Osteocyte (in vitro differentiated cells): ENCODE measurements at regions not wholly inside any gene's neighbourhood (a gene's known extent, or its start where the extent isn't known, plus 50 kb on each side); places are given as distances from the start of the nearest gene placed in this dataset.

ENCODE experiments used
- DNase-seq: peaks from one replicate; pipeline ENCODE4 v3.0.0; 2021; ENCODE audit warnings: mixed read lengths; ENCODE audit not compliant: unreplicated experiment; ENCODE audit errors: extremely low spot score
- H3K27ac Mint-ChIP-seq: one replicate; pipeline ENCODE4 v1.8.0; 2021; ENCODE audit warnings: mild to moderate bottlenecking, mixed read lengths; ENCODE audit not compliant: unreplicated experiment
- H3K27me3 Mint-ChIP-seq: one replicate; pipeline ENCODE4 v1.8.0; 2021; ENCODE audit warnings: mixed read lengths; ENCODE audit not compliant: unreplicated experiment
- H3K36me3 Mint-ChIP-seq: one replicate; pipeline ENCODE4 v1.8.0; 2021; ENCODE audit warnings: mixed read lengths; ENCODE audit not compliant: unreplicated experiment
- H3K4me1 Mint-ChIP-seq: one replicate; pipeline ENCODE4 v1.8.0; 2021; ENCODE audit warnings: mixed read lengths; ENCODE audit not compliant: unreplicated experiment
- H3K4me3 Mint-ChIP-seq: one replicate; pipeline ENCODE4 v1.8.0; 2021; ENCODE audit warnings: mild to moderate bottlenecking, moderate library complexity, mixed read lengths; ENCODE audit not compliant: unreplicated experiment
- H3K9me3 Mint-ChIP-seq: one replicate; pipeline ENCODE4 v1.8.0; 2021; ENCODE audit warnings: mixed read lengths; ENCODE audit not compliant: unreplicated experiment
- TF ChIP-seq, protein P1 (sequence below): fragments of 200-600 bp; sonication (generic); IDR thresholded peaks from 2 replicates; pipeline ENCODE4 v1.5.0; 2021; ENCODE audit warnings: antibody characterized with exemption, mild to moderate bottlenecking, moderate library complexity

DNA sequence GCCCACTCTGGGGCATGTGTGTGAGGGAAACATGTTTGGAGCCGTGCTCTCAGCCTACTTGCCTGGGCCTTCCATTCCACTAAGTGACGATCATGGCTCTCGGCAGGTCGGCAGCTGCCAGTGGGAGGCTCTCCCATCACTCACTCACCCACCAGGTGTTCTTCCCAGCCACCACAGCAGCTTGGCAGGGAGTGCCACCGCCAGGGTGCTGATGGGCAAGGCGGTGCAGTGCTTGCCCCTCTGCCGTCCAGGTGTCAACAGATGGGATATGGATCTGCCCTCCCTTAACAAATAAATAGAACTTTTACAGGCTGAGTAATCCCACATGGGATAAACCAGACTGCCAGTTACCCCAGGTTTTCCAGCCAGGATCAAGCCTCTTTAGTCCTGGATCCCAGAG lies 205.5 kb upstream of the TMEM45B start:
- peaks cover 18% of the 10 kb centered on the region for H3K27me3 Mint-ChIP-seq
- TF ChIP-seq, protein P1, sequence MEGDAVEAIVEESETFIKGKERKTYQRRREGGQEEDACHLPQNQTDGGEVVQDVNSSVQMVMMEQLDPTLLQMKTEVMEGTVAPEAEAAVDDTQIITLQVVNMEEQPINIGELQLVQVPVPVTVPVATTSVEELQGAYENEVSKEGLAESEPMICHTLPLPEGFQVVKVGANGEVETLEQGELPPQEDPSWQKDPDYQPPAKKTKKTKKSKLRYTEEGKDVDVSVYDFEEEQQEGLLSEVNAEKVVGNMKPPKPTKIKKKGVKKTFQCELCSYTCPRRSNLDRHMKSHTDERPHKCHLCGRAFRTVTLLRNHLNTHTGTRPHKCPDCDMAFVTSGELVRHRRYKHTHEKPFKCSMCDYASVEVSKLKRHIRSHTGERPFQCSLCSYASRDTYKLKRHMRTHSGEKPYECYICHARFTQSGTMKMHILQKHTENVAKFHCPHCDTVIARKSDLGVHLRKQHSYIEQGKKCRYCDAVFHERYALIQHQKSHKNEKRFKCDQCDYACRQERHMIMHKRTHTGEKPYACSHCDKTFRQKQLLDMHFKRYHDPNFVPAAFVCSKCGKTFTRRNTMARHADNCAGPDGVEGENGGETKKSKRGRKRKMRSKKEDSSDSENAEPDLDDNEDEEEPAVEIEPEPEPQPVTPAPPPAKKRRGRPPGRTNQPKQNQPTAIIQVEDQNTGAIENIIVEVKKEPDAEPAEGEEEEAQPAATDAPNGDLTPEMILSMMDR: no peak
- no peaks in the 10 kb centered on the region for H3K9me3 Mint-ChIP-seq
- no peak overlapping the region for H3K27ac Mint-ChIP-seq
- H3K4me3 Mint-ChIP-seq: no peak overlapping the region
- DNase-seq: no peak
- H3K36me3 Mint-ChIP-seq: no peaks in the 10 kb centered on the region
- no peaks in the 10 kb centered on the region for H3K4me1 Mint-ChIP-seq

DNA sequence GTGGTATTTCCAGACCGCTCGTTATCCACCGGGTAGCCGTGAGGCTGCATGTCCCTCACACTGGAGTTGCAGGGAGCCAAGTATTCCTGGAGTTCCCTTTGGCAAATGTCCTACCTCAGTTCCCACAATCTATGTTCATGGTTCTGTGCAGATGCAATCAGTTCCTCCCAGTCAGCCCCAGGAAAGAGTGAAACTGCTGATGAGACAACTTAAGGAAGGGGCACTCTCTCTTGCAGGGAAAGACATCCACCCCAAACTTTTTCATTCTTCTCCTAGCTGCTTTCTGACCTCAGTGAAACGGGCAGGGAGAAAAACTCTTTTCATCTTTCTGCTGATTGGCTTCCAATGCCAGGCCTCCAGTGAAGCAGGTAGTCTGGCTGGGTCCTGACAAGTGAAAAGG lies 205.1 kb upstream of the TMEM45B start:
- no peak for DNase-seq
- no peaks in the 10 kb centered on the region for H3K36me3 Mint-ChIP-seq
- H3K9me3 Mint-ChIP-seq: no peaks in the 10 kb centered on the region
- H3K4me1 Mint-ChIP-seq: no peaks in the 10 kb centered on the region
- H3K27me3 Mint-ChIP-seq: peaks cover 17% of the 10 kb centered on the region
- no peak overlapping the region for H3K4me3 Mint-ChIP-seq
- no peak overlapping the region for H3K27ac Mint-ChIP-seq
- TF ChIP-seq, protein P1: no peak

DNA sequence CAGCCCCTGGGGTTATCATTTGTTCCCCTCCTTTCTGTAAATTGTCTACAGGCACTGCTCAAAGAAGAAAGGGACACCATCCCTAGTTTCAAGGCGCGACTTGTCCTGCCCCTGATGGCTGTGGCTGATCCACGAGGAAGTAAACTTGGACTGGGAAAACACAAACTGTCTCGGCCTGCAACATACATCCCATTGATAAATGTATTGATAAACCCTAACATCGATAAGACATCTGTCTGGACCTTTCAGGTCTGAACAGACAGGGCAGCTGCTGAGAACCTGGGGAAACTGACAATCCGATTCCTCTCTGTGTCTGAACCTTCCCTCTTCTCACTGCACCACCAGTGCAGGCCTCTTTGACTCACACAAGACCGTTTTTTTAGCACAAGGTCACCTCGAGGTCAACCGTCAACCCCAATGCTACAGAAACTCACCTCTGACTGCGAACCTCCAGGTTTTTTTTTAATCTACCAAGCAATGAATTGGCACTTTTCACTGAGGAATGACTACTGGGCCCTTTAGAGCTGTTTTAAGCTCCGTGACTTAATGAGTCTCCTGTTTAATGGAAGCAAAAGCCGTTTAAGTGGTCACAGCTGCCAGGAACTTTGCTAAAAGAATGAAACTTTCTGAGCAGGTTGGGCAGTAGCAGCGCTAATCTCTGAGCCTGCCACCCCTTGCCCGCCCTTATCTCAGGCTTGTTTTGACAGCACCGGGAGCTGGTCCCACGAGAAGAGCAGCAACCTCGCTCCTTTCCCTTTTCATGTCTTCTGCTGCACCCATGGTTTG lies 203.8 kb upstream of the TMEM45B start:
- Mint-ChIP-seq H3K9me3 (no peaks in the 10 kb centered on the region), H3K4me1 (no peaks in the 10 kb centered on the region), H3K27me3 (peaks cover 17% of the 10 kb centered on the region), H3K4me3 (no peak overlapping the region), H3K27ac (no peak overlapping the region), H3K36me3 (no peaks in the 10 kb centered on the region)
- TF ChIP-seq, protein P1: no peak
- DNase-seq: no peak

DNA sequence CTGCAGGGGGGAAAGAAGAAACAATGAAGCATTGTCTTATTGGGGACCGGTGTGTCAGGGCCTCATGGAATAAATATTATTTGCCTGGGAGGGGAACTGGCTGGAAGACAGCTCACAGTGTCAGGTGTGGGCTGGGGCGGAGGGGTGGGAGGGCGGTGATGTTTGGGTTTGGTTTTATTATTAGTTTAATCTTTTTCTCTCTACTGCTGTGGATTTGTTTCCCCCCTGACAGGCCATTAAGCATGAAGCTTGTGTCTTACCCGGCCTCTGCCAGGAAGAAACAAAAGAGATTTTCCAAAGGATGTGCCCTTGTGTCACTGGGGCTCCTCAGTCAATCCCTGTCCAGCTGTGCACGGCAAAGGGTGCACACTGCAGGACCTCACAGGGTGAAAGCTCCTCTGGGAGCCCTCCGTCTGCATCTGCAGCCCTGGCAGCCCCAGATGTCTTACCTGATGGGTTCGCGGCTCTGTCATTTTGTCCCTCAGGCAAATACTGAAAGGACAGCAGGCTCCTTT lies 203.1 kb upstream of the TMEM45B start:
- Mint-ChIP-seq H3K27me3 (peaks cover 19% of the 10 kb centered on the region), H3K27ac (no peak overlapping the region), H3K4me3 (no peak overlapping the region), H3K9me3 (no peaks in the 10 kb centered on the region), H3K4me1 (no peaks in the 10 kb centered on the region), H3K36me3 (no peaks in the 10 kb centered on the region)
- no peak for DNase-seq
- TF ChIP-seq, protein P1: no peak

DNA sequence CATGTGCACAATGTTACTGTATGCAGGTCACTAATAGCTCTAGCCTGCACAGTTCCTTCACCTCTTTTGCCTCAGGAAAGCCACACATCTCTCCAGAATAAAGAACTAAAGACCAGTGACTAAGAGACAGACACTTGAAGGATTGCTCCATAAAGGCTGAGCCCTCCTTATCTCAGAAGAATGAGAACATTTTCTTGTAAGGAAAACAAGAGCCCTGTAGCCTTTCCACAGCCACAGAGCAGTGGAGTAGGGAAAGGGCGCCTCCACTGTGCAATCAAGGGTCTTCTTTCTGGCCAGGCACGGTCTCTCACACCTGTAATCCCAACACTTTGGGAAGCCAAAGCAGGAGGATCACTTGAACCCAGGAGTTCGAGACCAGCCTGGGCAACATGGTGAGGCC lies 202.6 kb upstream of the TMEM45B start:
- no peaks in the 10 kb centered on the region for H3K9me3 Mint-ChIP-seq
- H3K27me3 Mint-ChIP-seq: peaks cover 18% of the 10 kb centered on the region
- H3K36me3 Mint-ChIP-seq: no peaks in the 10 kb centered on the region
- no peaks in the 10 kb centered on the region for H3K4me1 Mint-ChIP-seq
- no peak for DNase-seq
- TF ChIP-seq, protein P1: no peak
- no peak overlapping the region for H3K4me3 Mint-ChIP-seq
- no peak overlapping the region for H3K27ac Mint-ChIP-seq
